ENCODE measurements at regions not wholly inside any gene's neighbourhood (a gene's known extent, or its start where the extent isn't known, plus 50 kb on each side); places are given as distances from the start of the nearest gene placed in this dataset.
"Not testable (repeated sequence)": the region's sequence is repeated elsewhere in the genome, so short reads cannot be mapped to it uniquely, and the experiment has no call there.

GRCh38 chr5:174916924-174917323 lies 192.5 kb downstream of the MSX2 start:
- H3K4ac ChIP-seq (ENCODE audit: low read depth, low read length); POLR2A ChIA-PET (ENCODE audit: unreplicated experiment): not testable (repeated sequence)

More at GRCh38 chr5:174916924-174917323, 192.5 kb downstream of the MSX2 start:
- H3K36me3 ChIP-seq (ENCODE audit: control insufficient read depth, insufficient read depth, low read length); H3K79me1 ChIP-seq (ENCODE audit: low read depth in 1 of 2, low read length in 2 of 2); ATAC-seq (ENCODE audit: low read depth); H2AK9ac ChIP-seq (replicated peaks; ENCODE audit: low read depth, low read length, poor library complexity); H2BK5ac ChIP-seq (ENCODE audit: low read depth, low read length, poor library complexity, severe bottlenecking); H3K9me1 ChIP-seq (ENCODE audit: insufficient read depth, low read length); H3K4me3 ChIP-seq (ENCODE audit: insufficient read depth, low read depth, low read length); H4K20me1 ChIP-seq (ENCODE audit: insufficient read depth, low read length); H3K27me3 ChIP-seq (ENCODE audit: control insufficient read depth, insufficient read depth, low read length); dilution Hi-C loops (cut with HindIII; ENCODE audit: low sequenced_read_pairs, unreplicated experiment); H3K56ac ChIP-seq (ENCODE audit: extremely low read depth, insufficient read depth, low read length); H3K23ac ChIP-seq (ENCODE audit: low read depth, low read length); H4K8ac ChIP-seq (ENCODE audit: low read depth in 2 of 2, low read length in 2 of 2); H2AFZ ChIP-seq (replicated peaks; ENCODE audit: low read length, poor library complexity); H2AK5ac ChIP-seq (ENCODE audit: low read depth, low read length); H3K27ac ChIP-seq (ENCODE audit: insufficient read depth, low read length); H3K9me3 ChIP-seq (ENCODE audit: control insufficient read depth, insufficient read depth, low read length); H3K9ac ChIP-seq (ENCODE audit: low read depth, low read length); DNase-seq; H4K91ac ChIP-seq (ENCODE audit: insufficient read depth, low read depth, low read length); H3K18ac ChIP-seq (ENCODE audit: low read depth, low read length); H2BK20ac ChIP-seq (ENCODE audit: low read depth, low read length); H3K4me1 ChIP-seq (ENCODE audit: control insufficient read depth, insufficient read depth, low read length); H4K5ac ChIP-seq (ENCODE audit: low read depth, low read length); H3K14ac ChIP-seq (replicated peaks; ENCODE audit: low read depth, low read length); intact Hi-C loops (cut with micrococcal nuclease); in situ Hi-C loops (cut with MboI; ENCODE audit: low sequenced_read_pairs); H3K4me2 ChIP-seq (ENCODE audit: low read depth, low read length); BruUV-seq (replicated peaks); H2BK120ac ChIP-seq (ENCODE audit: low read depth, low read length); H2BK15ac ChIP-seq (ENCODE audit: low read depth, low read length); CTCF ChIA-PET: not testable (repeated sequence)
- no CpG with 5 or more reads among the region's 1 CpG for WGBS, 2 experiments (ENCODE audit: extremely low coverage in 2 of 2, insufficient read length in 1 of 2)
